HG03520 (cell line): ENCODE measurements at regions not wholly inside any gene's neighbourhood (a gene's known extent, or its start where the extent isn't known, plus 50 kb on each side); places are given as distances from the start of the nearest gene placed in this dataset.

ENCODE experiments used
- ATAC-seq: cut with Tn5 transposase; IDR thresholded peaks from one replicate; pipeline ENCODE4 v1.9.1; 2021; ENCODE audit warnings: mild to moderate bottlenecking, moderate library complexity; ENCODE audit not compliant: unreplicated experiment

GRCh38 chr5:12460493-12461261 lies 556.4 kb upstream of the CTNND2 start:
- ATAC-seq = no peak

- ATAC-seq = no peak
Measured at GRCh38 chr5:12459326-12459725, 555.1 kb upstream of the CTNND2 start.

GRCh38 chr5:12419075-12419474 lies 514.8 kb upstream of the CTNND2 start:
- ATAC-seq = no peak

- no peak for ATAC-seq
Measured at GRCh38 chr5:12413585-12413984, 509.3 kb upstream of the CTNND2 start.

GRCh38 chr5:12413075-12413474 lies 508.8 kb upstream of the CTNND2 start:
- no peak for ATAC-seq

- ATAC-seq = no peak
Measured at GRCh38 chr5:12399868-12400267, 495.6 kb upstream of the CTNND2 start.

- no peak for ATAC-seq
Measured at GRCh38 chr5:12392246-12392645, 488.0 kb upstream of the CTNND2 start.

GRCh38 chr5:12385095-12385494 lies 480.8 kb upstream of the CTNND2 start:
- ATAC-seq = no peak

GRCh38 chr5:12384005-12384404 lies 479.8 kb upstream of the CTNND2 start:
- ATAC-seq = no peak

GRCh38 chr5:12367973-12368372 lies 463.7 kb upstream of the CTNND2 start:
- no peak for ATAC-seq

GRCh38 chr5:12360218-12360617 lies 456.0 kb upstream of the CTNND2 start:
- no peak for ATAC-seq

GRCh38 chr5:12358371-12359090 lies 454.3 kb upstream of the CTNND2 start:
- no peak for ATAC-seq

- ATAC-seq = no peak
Measured at GRCh38 chr5:12357626-12358025, 453.4 kb upstream of the CTNND2 start.

GRCh38 chr5:12354686-12355085 lies 450.4 kb upstream of the CTNND2 start:
- ATAC-seq = no peak

GRCh38 chr5:12343558-12343957 lies 439.3 kb upstream of the CTNND2 start:
- ATAC-seq = no peak

- ATAC-seq = no peak
Measured at GRCh38 chr5:12335938-12336337, 431.7 kb upstream of the CTNND2 start.

- ATAC-seq = no peak
Measured at GRCh38 chr5:12332480-12332879, 428.2 kb upstream of the CTNND2 start.

GRCh38 chr5:12330993-12331588 lies 426.8 kb upstream of the CTNND2 start:
- no peak for ATAC-seq

- ATAC-seq = no peak
Measured at GRCh38 chr5:12330381-12330780, 426.1 kb upstream of the CTNND2 start.

GRCh38 chr5:12323637-12324229 lies 419.5 kb upstream of the CTNND2 start:
- ATAC-seq = no peak

GRCh38 chr5:12322042-12322441 lies 417.8 kb upstream of the CTNND2 start:
- no peak for ATAC-seq

- ATAC-seq = no peak
Measured at GRCh38 chr5:12320331-12320730, 416.1 kb upstream of the CTNND2 start.
